IMR-90 (cell line): ENCODE measurements at regions not wholly inside any gene's neighbourhood (a gene's known extent, or its start where the extent isn't known, plus 50 kb on each side); places are given as distances from the start of the nearest gene placed in this dataset.

Experiments
- CEBPB ChIP-seq: IDR thresholded peaks from 2 replicates; pipeline ENCODE4 v1.6.1; 2012; ENCODE audit warnings: low read depth, low read length, improper control_type of control experiment
- CTCF ChIP-seq: conservative IDR thresholded peaks from 2 replicates; pipeline ENCODE4 v1.5.1; 2012; ENCODE audit warnings: mild to moderate bottlenecking, low read depth, low read length, improper control_type of control experiment
- MAFK ChIP-seq: IDR thresholded peaks from 2 replicates; pipeline ENCODE4 v1.6.1; 2012; ENCODE audit warnings: low read depth, low read length, improper control_type of control experiment
- POLR2A ChIP-seq: IDR thresholded peaks from 2 replicates; pipeline ENCODE4 v1.6.1; 2012; ENCODE audit warnings: mild to moderate bottlenecking, low read depth, low read length
- RCOR1 ChIP-seq: IDR thresholded peaks from 2 replicates; pipeline ENCODE4 v1.6.1; 2012; ENCODE audit warnings: mild to moderate bottlenecking, low read length, improper control_type of control experiment; ENCODE audit not compliant: insufficient replicate concordance
- RFX5 ChIP-seq: IDR thresholded peaks from 2 replicates; pipeline ENCODE4 v1.8.0; 2012; ENCODE audit warnings: low read depth, mild to moderate bottlenecking, low read length, moderate library complexity

GRCh38 chr9:13645557-13645956 is 366.1 kb upstream of the MPDZ start:
- TF ChIP-seq POLR2A: no peak
- TF ChIP-seq CTCF: no peak
- no peak for TF ChIP-seq CEBPB
- no peak for TF ChIP-seq RCOR1
- TF ChIP-seq MAFK: no peak
- TF ChIP-seq RFX5: no peak
